Endothelial cell of umbilical vein (primary cell): ENCODE measurements at regions not wholly inside any gene's neighbourhood (a gene's known extent, or its start where the extent isn't known, plus 50 kb on each side); places are given as distances from the start of the nearest gene placed in this dataset.

ENCODE experiments used
- CTCF ChIP-seq, 2 donors: IDR thresholded peaks; 1 replicate in 1 of 2; 2 replicates in 1 of 2; pipeline ENCODE4 v1.5.1; 2011; ENCODE audit warnings: low read length in 2 of 2, mild to moderate bottlenecking in 2 of 2, moderate library complexity in 2 of 2, control low read depth in 1 of 2, inconsistent platforms in 1 of 2, low read depth in 1 of 2; ENCODE audit not compliant: insufficient read depth in 1 of 2; ENCODE audit errors: extremely low read depth in 1 of 2
- EZH2 ChIP-seq: IDR thresholded peaks from 2 replicates; pipeline ENCODE4 v1.6.1; 2012; ENCODE audit warnings: borderline replicate concordance, low read depth, mild to moderate bottlenecking, moderate library complexity, low read length, inconsistent platforms; ENCODE audit not compliant: severe bottlenecking
- FOS ChIP-seq: IDR thresholded peaks from 2 replicates; pipeline ENCODE4 v1.6.1; 2011; ENCODE audit warnings: mild to moderate bottlenecking, low read length, moderate library complexity, borderline replicate concordance; ENCODE audit not compliant: insufficient read depth
- GATA2 ChIP-seq: IDR thresholded peaks from 2 replicates; pipeline ENCODE4 v1.7.0; 2011; ENCODE audit warnings: low read depth, mild to moderate bottlenecking, moderate library complexity, mixed read lengths, low read length; ENCODE audit not compliant: insufficient read length, insufficient read depth
- JUN ChIP-seq: IDR thresholded peaks from 2 replicates; pipeline ENCODE4 v1.6.1; 2011; ENCODE audit warnings: borderline replicate concordance, low read depth; ENCODE audit not compliant: insufficient read length, insufficient read depth
- MYC ChIP-seq: IDR thresholded peaks from one replicate; pipeline ENCODE4 v1.6.1; 2011; ENCODE audit warnings: mild to moderate bottlenecking, low read depth, low read length
- POLR2A ChIP-seq: IDR thresholded peaks from 2 replicates; pipeline ENCODE4 v1.6.1; 2012; ENCODE audit warnings: low read depth, mild to moderate bottlenecking, control low read depth, low read length
- POLR2AphosphoS5 ChIP-seq: IDR thresholded peaks from 2 replicates; pipeline ENCODE4 v1.6.1; 2012; ENCODE audit warnings: low read depth, mild to moderate bottlenecking, control low read depth, low read length, moderate library complexity; ENCODE audit not compliant: insufficient read depth
- TF ChIP-seq, protein P1 (sequence below): IDR thresholded peaks from 2 replicates; pipeline ENCODE4 v1.6.1; 2011; ENCODE audit not compliant: insufficient read depth, insufficient read length

- no peak for TF ChIP-seq CTCF (IDR thresholded peaks at IDR 0.05; ENCODE audit: extremely low read depth in 1 of 2, insufficient read depth in 1 of 2, low read depth in 1 of 2, low read length in 2 of 2)
- TF ChIP-seq POLR2A = no peak
- TF ChIP-seq, protein P1, sequence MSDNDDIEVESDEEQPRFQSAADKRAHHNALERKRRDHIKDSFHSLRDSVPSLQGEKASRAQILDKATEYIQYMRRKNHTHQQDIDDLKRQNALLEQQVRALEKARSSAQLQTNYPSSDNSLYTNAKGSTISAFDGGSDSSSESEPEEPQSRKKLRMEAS = no peak
- no peak for TF ChIP-seq EZH2
- TF ChIP-seq FOS = no peak
- no peak for TF ChIP-seq POLR2AphosphoS5
- no peak for TF ChIP-seq MYC
- no peak for TF ChIP-seq JUN
- TF ChIP-seq GATA2 = no peak
These were observed 701.7 kb upstream of the CITED2 start for GRCh38 chr6:140076105-140076504.
